ENCODE measurements at regions not wholly inside any gene's neighbourhood (a gene's known extent, or its start where the extent isn't known, plus 50 kb on each side); places are given as distances from the start of the nearest gene placed in this dataset.
"Not testable (repeated sequence)": the region's sequence is repeated elsewhere in the genome, so short reads cannot be mapped to it uniquely, and the experiment has no call there.

GRCh38 chr1:244297616-244298015 lies 154.1 kb downstream of the ADSS2 start:
- Histone ChIP-seq H3K27me3 (ENCODE audit: insufficient read depth, low read length) (no peaks in the 10 kb centered on the region), H3K4me2 (ENCODE audit: low read length) (no peak overlapping the region), H3K9ac (ENCODE audit: low read length) (no peak overlapping the region), H3K36me3 (ENCODE audit: insufficient read depth, low read length) (no peaks in the 10 kb centered on the region), H3K79me2 (ENCODE audit: insufficient read depth, low read length) (no peaks in the 10 kb centered on the region), H4K20me1 (ENCODE audit: insufficient read depth, low read length) (no peaks in the 10 kb centered on the region), H3K27ac (ENCODE audit: low read depth, low read length, poor library complexity, severe bottlenecking) (no peak overlapping the region), H3K4me3 (ENCODE audit: low read depth, low read length, poor library complexity, severe bottlenecking) (no peak overlapping the region), H3K4me1 (ENCODE audit: insufficient read depth, low read length, severe bottlenecking) (peaks cover 4% of the 10 kb centered on the region), H3F3A (ENCODE audit: insufficient read depth, low read length) (no peaks in the 10 kb centered on the region), H3K9me3 (ENCODE audit: low read length) (no peaks in the 10 kb centered on the region), H2AFZ (ENCODE audit: low read length) (no peak overlapping the region), H3K9me2 (ENCODE audit: low read depth, low read length) (no peaks in the 10 kb centered on the region)
- TF ChIP-seq CTCF (IDR thresholded peaks at IDR 0.05; ENCODE audit: low read length) = no peak
- TF ChIP-seq EZH2 (IDR thresholded peaks at IDR 0.05; ENCODE audit: borderline replicate concordance, low read length) = no peak

DNA sequence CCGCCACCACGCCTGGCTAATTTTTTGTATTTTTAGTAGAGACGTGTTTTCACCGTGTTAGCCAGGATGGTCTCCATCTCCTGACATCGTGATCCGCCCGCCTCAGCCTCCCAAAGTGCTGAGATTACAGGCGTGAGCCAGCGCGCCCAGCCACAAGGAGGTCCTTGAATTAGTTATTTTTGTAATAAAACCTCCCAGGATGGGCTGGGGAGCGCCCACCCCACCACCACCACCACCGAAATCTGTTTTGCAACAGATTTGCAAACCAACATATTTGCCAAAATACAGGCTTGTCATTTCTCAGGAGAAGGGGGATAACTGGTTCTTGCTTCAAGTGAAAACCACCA lies 151.7 kb downstream of the ADSS2 start:
- not testable (repeated sequence) for H3K27ac ChIP-seq (ENCODE audit: low read depth, low read length, poor library complexity, severe bottlenecking); H3K4me2 ChIP-seq (ENCODE audit: low read length); H3K9ac ChIP-seq (ENCODE audit: low read length); H3K4me3 ChIP-seq (ENCODE audit: low read depth, low read length, poor library complexity, severe bottlenecking); H3K9me3 ChIP-seq (ENCODE audit: low read length); H4K20me1 ChIP-seq (ENCODE audit: insufficient read depth, low read length); H3F3A ChIP-seq (ENCODE audit: insufficient read depth, low read length); H3K36me3 ChIP-seq (ENCODE audit: insufficient read depth, low read length); H3K4me1 ChIP-seq (ENCODE audit: insufficient read depth, low read length, severe bottlenecking); H3K9me2 ChIP-seq (ENCODE audit: low read depth, low read length); H3K79me2 ChIP-seq (ENCODE audit: insufficient read depth, low read length); H3K27me3 ChIP-seq (ENCODE audit: insufficient read depth, low read length); H2AFZ ChIP-seq (ENCODE audit: low read length)

GRCh38 chr1:244301595-244302130 lies 150.0 kb downstream of the ADSS2 start:
- no peak overlapping the region for H3K4me3 ChIP-seq (ENCODE audit: low read depth, low read length, poor library complexity, severe bottlenecking)
- H3K9ac ChIP-seq (ENCODE audit: low read length) = no peak overlapping the region
- TF ChIP-seq EZH2 (IDR thresholded peaks at IDR 0.05; ENCODE audit: borderline replicate concordance, low read length) (no peak), CTCF (IDR thresholded peaks at IDR 0.05; ENCODE audit: low read length) (no peak)
- no peak overlapping the region for H2AFZ ChIP-seq (ENCODE audit: low read length)
- H3K9me2 ChIP-seq (ENCODE audit: low read depth, low read length) = no peaks in the 10 kb centered on the region
- no peaks in the 10 kb centered on the region for H4K20me1 ChIP-seq (ENCODE audit: insufficient read depth, low read length)
- no peaks in the 10 kb centered on the region for H3K27me3 ChIP-seq (ENCODE audit: insufficient read depth, low read length)
- H3K4me2 ChIP-seq (ENCODE audit: low read length) = no peak overlapping the region
- peaks cover 4% of the 10 kb centered on the region for H3K4me1 ChIP-seq (ENCODE audit: insufficient read depth, low read length, severe bottlenecking)
- no peaks in the 10 kb centered on the region for H3F3A ChIP-seq (ENCODE audit: insufficient read depth, low read length)
- H3K27ac ChIP-seq (ENCODE audit: low read depth, low read length, poor library complexity, severe bottlenecking) = no peak overlapping the region
- H3K36me3 ChIP-seq (ENCODE audit: insufficient read depth, low read length) = no peaks in the 10 kb centered on the region
- no peaks in the 10 kb centered on the region for H3K9me3 ChIP-seq (ENCODE audit: low read length)
- H3K79me2 ChIP-seq (ENCODE audit: insufficient read depth, low read length) = no peaks in the 10 kb centered on the region

GRCh38 chr1:244302876-244303609 lies 148.7 kb downstream of the ADSS2 start:
- no peak overlapping the region for H2AFZ ChIP-seq (ENCODE audit: low read length)
- H3K4me1 ChIP-seq (ENCODE audit: insufficient read depth, low read length, severe bottlenecking) = peaks cover 4% of the 10 kb centered on the region
- H4K20me1 ChIP-seq (ENCODE audit: insufficient read depth, low read length) = no peaks in the 10 kb centered on the region
- H3K27ac ChIP-seq (ENCODE audit: low read depth, low read length, poor library complexity, severe bottlenecking) = no peak overlapping the region
- no peaks in the 10 kb centered on the region for H3K9me2 ChIP-seq (ENCODE audit: low read depth, low read length)
- no peaks in the 10 kb centered on the region for H3K27me3 ChIP-seq (ENCODE audit: insufficient read depth, low read length)
- H3K36me3 ChIP-seq (ENCODE audit: insufficient read depth, low read length) = no peaks in the 10 kb centered on the region
- TF ChIP-seq CTCF (IDR thresholded peaks at IDR 0.05; ENCODE audit: low read length) = no peak
- no peak for TF ChIP-seq EZH2 (IDR thresholded peaks at IDR 0.05; ENCODE audit: borderline replicate concordance, low read length)
- no peaks in the 10 kb centered on the region for H3K79me2 ChIP-seq (ENCODE audit: insufficient read depth, low read length)
- H3K4me2 ChIP-seq (ENCODE audit: low read length) = no peak overlapping the region
- H3F3A ChIP-seq (ENCODE audit: insufficient read depth, low read length) = no peaks in the 10 kb centered on the region
- no peaks in the 10 kb centered on the region for H3K9me3 ChIP-seq (ENCODE audit: low read length)
- H3K4me3 ChIP-seq (ENCODE audit: low read depth, low read length, poor library complexity, severe bottlenecking) = no peak overlapping the region
- H3K9ac ChIP-seq (ENCODE audit: low read length) = no peak overlapping the region
